Glomerular visceral epithelial cell (primary cell): ENCODE measurements at regions not wholly inside any gene's neighbourhood (a gene's known extent, or its start where the extent isn't known, plus 50 kb on each side); places are given as distances from the start of the nearest gene placed in this dataset.

Experiments used
- DNase-seq: peaks from one replicate; pipeline ENCODE4 v3.0.0-alpha.2; 2016; ENCODE audit errors: extremely low spot score

DNA sequence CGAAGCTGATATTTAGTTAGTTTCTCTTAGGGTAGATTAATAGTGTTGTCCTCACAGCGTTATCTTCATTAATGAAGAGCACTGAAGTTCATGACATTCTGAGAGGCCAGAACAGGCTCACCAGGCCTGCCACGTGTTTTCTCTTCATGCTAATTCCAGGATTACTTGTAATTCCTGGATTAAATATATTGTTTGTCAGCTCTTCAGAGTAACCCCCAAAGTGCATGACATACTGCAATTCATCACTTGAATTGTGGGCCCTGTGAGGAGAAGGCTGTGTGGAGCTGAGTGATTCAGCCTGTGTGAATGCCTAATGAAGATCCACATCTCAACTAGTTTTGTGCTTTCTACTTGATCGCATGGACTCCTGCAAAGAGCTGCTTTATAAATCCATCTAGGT, 401.0 kb upstream of the ADAMTSL1 start:
- no peak for DNase-seq

DNA sequence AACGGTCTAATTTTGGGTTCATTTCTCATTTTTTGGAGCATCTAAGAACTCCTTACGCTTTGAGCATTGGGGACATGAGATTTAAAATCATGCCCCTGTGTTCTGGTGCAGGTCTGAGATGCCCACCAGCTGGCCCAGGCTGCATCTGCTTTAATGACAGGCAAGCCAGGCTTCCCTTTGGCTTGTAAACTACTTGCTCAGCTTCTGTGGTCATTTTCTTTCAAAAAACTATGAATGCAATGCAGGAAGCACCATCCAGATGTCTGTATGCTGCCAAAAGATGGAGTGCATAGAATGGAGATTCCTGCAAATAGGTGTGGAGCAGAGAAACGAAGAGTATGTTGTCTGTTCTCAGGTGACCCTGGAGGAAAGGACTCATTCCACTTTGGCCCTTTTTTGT, 399.9 kb upstream of the ADAMTSL1 start:
- DNase-seq, result no peak

DNA sequence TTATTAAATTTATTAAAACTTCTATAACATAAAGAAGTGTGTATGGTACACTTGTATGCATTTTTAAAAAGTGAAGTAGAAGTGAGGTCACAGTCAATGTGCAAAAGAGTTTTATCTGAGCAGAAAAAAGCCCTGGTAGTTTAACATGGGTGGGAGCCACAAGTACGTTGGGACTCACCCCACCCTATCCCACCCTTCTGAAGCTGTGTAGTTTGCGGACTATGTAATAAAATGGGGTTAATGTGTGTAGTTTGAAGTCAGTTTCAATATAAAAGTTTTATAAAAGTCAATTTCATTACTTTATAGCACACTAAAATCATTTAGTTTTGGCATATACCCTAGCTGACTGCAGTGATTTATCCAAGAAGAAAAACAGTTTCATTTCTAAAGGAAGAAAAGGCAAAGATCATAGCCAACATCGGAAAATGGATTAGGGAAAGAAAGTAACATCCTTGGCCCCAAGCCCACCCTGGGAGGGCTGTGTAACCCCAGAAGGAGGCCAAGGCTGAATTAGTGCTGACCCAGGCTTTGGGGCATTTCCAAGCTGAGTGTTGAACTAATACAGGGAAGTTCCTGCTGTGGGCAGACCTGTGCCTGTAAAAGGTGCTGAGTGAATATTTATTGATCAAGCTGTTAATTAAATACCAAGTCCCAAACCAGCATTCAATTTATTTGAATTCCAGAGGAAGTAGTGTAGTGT, 398.6 kb upstream of the ADAMTSL1 start:
- DNase-seq, result no peak

DNA sequence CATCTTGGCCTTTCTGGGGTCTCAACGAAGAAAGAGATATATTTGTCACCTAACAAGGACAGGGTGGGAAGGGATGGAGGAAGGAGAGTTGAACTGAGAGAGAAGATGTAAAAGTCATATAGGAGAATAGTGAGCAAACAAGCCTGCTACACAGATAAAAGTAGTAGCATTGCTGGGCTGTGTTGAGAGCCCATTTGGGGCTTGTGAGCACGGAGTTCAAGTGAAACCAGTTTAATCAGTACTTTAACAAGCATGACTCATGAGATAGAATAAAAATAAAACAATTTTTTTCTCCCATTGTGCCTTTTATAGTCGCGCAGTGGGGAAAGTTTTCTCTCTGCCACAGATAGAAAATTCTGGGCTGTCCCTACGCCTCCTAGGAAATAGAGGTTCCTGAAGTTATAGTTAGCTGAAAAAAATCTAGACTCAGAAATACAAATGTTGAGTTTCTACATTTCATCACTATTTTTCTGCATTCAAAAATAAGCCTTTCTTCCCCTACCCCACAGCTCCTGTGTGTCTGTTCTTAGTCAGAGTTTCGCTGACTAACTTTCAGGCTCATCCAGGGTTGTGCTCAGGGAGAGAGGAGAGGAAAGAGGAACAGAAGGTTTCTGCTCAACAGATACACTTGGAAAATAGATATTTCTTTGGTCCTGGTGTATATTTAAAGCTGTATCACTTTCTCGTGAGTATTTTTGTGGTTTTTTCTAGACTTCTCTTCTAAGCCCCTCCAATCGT, 395.8 kb upstream of the ADAMTSL1 start:
- DNase-seq, result no peak

DNA sequence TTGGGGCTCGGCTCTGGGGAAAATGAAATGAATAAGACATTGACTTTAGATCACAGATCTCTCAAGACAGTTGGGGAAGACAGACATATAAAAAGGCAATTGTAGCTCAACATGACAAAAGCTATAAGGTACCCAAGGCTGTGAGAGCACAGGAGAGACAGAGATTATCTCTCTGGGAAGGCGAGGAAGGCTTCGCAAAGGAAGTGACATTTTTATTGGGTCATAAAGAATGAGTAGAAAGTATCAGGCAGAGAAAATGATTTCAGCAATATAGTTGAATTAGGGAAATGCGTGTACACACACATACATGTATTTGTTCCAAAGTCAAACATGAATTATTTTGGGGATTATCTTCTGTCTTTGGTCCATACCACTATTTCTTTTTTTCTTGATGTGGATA, 381.8 kb upstream of the ADAMTSL1 start:
- DNase-seq, result no peak

DNA sequence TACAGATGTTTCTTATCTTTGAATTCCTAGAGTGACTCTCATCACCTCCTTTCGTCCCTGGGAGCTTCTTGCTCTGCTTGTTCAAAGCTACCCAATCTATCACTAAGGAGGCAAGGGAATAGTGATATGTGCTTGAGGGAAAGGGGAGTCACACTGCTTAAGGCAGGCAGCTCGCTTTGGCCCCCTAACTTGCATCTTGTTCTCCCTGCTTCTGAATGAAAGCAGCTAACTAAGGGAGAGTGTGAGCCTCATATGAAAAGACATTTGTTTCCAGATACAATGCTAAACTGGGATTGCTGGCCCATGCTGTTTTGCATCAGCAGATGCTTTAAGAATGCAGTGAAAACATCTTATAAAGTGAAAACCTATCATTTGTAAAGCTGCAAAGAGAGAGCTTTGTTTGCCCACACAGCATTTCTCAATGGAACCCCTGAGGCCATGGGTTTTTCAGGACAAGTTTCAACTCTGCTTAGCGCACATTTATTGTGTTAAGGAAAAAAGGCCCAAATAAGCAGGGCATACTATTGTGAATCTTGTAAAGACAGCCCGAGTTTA, 367.9 kb upstream of the ADAMTSL1 start:
- DNase-seq, result no peak

DNA sequence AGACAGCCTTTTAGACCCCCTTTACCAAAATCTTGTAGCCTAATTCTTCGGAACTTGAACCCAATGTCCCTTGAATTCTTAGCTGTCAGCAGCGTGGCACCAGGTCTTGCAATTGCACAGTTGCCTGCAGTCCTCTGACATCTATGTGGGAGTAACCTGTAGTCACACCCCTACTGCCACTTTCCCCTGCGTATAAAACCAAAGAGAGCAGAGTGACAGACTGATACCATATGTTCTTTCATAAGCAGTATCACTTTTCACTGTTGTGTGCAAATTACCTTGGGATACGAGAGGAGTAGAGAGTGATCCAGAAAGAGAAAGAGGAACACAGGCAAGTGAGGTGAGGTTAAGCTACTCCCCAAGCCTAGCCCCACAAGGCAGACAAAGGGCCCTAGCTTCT, 364.3 kb upstream of the ADAMTSL1 start:
- no peak for DNase-seq

DNA sequence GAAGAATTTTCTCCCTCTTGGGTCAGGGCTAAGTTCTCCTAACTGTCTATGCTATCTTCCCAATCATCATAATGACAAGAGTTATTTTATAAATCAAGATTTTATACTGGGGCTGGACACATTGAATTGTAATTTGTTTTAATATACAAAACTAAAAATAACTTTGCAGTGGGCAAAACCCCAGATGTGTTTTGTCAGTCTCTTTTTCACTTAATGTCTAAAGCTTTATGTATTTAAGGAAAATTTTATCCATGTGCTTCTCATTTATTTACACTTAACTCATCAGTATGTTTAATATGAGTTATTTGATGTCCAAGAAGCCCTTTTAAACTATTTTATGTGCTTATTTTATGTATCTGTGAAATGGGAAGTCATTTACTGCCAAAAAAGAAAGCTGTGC, 362.8 kb upstream of the ADAMTSL1 start:
- no peak for DNase-seq

DNA sequence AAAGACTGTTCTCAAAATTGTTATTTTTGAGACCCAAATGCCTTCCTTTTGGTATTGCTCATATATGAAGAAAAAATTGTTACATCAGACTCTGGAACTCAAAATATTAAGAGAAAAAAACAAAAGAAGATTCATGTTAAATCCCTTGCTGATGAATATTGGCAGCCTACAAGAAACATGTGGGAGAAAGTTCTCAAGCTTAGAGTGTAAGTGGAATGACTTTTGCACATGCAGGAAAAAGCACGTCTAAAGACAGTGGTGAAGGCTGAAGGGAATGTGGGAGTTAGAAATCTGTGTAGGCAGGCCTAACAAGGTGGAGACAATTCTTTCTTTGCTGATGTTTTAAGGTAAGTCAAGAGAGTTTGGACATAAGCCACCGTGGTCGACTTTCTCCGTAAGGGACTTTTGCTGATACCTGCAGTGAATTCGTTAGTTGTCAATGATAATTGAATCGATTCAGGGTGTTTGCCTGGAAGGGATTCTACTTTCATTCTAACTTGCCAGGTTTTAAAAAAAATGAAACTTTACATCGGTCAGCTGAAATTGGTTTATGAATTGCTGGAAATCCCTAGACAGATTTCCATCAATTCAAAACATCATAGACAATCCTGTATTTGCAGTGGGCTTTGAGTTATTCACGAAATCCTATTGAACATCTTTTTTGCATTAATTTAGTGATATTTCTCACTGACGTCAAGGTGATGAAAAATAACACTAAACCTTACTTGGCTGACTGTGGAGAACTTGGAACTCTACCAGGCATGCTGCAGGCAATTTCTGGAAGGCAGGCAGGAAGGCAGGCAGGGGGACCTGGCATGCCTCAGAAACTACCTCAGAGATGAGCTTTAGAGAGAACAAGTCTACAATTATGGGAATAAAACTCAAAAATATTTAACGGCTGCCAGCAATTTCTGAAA, 359.1 kb upstream of the ADAMTSL1 start:
- no peak for DNase-seq

DNA sequence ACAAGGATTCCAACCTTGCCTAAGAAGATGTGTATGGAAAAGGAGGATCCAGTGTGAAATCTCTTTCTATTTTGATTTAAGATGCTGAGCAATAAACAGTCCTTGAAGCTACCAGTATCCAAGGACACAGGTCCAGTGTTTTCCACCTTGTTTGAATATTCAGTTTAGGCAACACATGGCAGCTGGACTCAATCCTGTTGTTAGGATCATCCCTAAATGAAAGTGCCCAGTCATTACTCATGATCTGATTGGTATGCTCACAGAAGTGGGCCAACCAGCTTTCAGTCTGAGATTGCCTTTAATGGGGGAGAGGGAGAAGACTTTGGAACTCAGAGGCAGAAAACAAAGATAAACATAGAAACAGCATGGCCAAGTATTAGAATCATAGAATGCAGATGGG, 355.7 kb upstream of the ADAMTSL1 start:
- no peak for DNase-seq

DNA sequence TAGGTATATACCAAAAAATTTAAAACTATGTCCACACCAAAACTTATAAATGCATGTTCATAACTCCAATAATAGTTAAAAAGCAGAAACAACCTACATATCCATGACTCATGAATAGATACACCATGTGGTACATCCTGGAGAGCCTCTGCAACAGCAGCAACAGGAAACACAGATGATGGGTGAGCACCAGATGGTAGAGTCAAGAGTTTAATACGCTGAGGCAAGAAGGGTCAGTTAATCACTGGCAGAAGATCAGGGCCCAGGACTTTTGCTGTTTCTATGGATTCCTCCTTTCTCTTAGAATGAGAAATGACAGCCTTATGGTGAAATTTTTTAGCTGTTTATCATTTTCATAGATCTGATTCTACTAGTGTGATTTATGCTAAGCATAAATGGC, 351.8 kb upstream of the ADAMTSL1 start:
- no peak for DNase-seq

DNA sequence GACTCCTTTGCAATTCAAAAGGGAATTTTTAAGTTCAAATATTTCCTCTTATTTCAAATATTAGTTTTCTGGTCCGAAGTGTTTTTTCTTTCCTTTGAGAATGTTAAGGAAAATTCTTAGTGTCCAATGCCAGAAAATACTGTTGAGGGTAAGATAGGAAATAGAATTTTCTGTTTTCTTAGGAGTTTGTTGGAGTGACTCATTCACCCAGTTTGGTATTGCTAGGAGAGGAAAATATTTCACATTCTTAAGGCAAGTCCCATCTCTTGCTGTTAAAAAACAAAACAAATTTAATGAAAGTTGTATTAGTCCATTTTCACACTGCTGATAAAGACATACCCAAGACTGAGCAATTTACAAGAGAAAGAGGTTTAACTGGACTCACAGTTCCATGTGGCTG, 349.2 kb upstream of the ADAMTSL1 start:
- no peak for DNase-seq

DNA sequence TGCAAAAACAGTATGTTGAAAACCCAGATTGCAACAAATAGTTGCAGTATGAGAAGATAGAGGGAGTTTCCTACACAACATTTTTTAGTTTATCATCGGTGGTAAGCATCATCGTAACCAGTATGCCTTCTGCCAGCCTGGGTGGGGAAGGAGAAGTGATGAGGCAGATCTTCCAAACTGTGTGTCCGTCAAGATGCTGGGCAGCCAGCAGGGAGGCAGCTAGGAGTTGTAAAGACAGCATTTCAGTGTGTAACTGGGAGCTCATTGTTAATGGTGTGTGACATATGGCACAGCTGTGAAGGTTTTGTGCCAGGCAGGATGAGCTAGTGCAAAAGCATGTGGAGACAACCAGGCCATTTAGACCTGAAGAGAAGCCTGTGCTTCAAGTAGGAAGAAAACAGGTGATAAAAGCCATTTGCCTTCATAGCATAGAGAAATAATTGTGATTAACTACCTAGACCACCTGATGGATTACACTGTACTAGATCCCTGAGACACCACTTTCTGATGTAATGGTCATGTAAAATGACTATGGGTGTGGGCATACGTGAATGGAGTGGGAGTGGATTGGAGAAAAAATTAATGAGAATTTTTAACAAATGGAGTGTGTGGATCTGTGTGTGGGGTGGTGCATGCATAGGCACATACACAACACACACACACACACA, 347.0 kb upstream of the ADAMTSL1 start:
- no peak for DNase-seq

DNA sequence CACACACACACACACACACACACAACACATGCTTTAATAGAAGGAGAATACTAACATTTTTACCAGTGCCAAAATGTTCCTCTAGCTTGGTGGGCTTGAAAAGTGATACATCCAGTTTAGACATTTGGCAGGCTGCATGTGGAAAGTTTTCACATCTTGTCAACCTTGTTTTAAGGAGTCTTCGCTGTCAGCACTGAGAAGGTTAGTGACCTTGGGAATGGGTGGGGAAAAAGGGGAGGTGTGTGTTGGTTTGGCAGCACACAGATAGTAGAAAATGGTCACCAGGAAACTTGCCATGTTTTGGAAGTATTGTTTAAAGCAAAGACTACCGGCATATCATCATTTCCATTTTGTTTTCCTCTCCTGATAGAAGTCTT, 346.5 kb upstream of the ADAMTSL1 start:
- DNase-seq, result no peak

DNA sequence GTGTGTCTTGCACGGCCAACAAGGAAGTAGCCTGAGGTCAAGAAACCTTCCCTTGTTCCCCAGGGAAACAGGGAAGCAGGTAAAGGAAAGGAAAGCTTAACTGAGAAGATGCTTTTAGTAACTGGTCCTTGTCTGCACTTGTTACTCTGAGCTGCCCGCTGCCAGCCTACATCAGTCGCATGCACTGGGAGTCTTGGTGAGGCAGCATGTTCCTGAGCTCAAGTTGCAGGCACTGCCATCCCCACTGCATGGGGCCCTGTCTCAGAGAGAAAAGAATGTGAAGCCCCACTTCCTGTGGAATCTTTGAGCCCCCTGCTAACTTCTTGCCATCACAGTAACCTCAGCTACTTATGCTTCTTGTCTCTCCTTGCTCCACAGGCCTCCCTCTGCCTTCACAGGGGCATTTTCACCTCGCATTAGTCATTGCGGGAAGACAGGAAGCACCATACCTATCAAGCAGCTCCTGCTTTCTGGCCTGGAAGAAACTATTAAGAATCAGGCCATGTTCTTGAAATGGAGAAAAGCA, 344.1 kb upstream of the ADAMTSL1 start:
- no peak for DNase-seq

DNA sequence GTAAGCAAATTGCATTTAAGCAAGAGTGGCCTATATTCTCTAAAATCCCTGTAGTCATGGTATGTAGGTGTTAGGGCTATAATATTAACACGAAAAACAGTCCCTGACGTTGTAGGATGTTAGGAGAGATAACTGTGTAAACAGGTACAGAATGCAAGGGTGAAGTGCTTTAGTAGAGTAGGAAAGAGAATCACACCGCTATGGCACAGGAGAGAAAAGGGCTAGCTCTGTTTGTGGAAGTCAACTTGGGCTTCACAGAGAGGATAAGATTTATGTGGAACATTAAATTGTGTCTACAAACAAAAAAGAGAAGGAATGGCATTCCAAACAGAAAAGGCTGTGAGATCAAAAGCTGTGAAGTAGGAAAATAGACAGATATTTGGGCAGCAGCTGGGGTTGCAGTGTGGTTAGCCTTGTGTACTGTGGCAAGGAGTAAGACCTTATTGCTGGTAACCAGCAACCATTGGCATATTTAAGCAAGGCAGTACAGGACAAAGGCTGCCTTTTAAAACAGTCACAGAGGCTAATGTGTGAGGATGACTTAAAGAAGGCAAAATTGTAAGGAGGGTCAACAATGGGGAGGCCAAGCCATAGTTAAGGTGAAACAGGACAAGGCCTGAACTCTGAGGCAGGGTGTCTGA, 337.5 kb upstream of the ADAMTSL1 start:
- no peak for DNase-seq

DNA sequence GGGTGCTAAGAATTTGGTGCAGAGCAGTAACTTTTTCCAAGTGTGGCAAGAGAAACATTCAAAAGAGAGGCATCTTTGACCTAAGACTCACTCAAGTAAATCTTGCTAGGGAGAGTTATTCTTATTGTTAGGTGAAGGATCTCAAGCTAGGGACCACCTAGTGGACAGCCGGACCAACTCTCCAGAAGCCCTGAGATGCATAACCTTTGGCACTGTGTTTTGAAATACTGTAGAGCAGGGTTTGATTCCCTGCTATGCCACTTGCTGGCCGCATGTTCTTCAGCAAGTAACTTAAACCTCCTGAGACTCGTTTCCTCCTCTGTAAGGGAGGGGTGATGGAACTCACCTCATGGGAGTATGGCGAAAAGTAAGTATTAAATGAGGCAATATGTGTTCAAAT, 336.1 kb upstream of the ADAMTSL1 start:
- DNase-seq, result no peak

DNA sequence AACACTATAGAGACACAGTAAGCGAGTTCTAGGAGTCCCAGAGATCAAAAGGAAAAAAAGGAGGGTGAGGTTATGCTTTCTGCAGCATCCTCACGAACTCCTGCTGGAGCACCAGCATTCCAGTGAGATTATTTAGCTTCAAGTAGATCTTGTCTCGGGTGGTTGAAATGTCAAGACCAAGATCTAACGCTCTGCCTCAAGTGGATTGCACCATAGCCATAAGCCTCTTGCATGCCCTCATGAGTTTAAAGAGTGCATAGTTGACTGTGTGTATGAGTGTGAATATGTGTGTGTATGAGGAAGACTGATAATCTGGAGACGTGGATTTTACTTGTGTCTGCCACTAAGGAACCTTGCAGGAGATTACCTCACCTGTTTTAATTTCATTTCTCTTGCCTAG, 335.3 kb upstream of the ADAMTSL1 start:
- DNase-seq, result no peak

DNA sequence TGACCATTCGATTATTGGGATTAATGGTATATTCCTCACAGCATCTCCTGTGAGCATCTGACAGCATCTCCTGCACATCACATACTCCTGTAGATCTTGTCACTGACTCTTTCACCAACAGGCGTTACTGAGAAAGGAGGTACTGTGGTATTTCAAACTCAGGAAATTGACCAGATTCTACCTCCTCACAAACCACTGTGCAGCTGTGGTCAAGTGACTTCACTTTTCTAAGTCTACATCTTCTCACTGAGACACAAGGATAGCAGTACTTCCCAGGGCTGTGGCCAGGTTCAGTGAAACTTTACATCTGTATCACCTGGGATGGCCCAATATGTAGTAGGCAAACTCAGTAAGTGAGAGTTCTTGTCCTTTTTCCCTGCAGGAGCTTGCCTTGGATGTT, 332.3 kb upstream of the ADAMTSL1 start:
- DNase-seq, result no peak

DNA sequence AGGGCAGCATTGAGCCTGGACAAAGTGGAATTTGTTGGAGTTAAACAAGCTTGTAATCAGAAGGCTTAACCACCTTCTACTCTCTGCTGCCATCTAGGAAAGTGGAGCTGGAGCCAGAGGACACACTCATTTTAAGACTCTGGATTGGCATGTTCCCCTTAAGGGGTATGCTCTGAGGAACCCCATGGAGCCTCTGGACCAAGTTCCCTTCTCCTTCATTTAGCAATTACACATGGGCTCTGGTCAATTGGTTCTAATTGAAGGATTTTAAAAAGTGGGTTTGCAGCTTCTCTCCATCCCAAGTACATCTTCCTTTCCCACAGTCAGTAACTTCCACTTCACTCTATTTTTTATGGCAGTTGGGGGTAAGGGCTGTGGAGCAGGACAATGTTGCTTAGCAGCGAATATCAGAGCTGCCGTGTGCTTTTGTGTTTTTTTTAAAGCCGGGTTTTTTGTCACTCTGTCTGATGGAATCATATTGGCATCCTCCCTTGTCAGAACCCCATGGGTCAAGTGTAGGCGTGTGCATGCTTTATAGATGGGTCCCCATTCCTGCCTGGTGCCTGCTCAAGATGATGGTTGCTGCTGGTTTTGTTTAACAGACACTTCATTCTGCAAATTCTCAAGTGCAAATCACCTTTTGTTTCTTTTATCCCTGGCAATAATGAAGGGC, 330.7 kb upstream of the ADAMTSL1 start:
- no peak for DNase-seq

DNA sequence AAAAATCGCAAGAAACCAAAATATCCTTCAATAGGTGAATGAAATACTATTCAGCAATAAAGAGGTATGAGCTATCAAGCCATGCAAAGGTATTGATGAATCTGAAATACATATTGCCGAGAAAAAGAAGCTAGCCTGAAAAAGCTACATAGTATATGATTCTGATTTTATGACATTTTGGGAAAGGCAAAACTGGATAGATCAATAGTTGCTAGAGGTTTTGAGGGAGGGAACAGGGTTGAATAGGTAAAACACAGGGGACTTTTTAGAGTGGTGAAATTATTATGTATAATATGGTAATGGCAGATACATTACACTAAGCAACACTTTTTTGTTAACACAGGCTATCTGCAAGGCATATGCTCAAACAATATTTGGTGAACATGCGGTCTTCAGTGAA, 327.6 kb upstream of the ADAMTSL1 start:
- DNase-seq, result no peak
